Ascending aorta (tissue), 2 donors: ENCODE measurements at regions not wholly inside any gene's neighbourhood (a gene's known extent, or its start where the extent isn't known, plus 50 kb on each side); places are given as distances from the start of the nearest gene placed in this dataset.

Experiments
- DNase-seq, 2 donors: peaks; one replicate each; pipeline ENCODE4 v3.0.0-alpha.2; 2019; ENCODE audit warnings: low spot score in 2 of 2
- H3K27ac ChIP-seq, 2 donors: fragments of 200-600 bp; sonication (generic); one replicate each; pipeline ENCODE4 v1.5.1; 2016 to 2017; ENCODE audit warnings: mild to moderate bottlenecking in 1 of 2
- H3K27me3 ChIP-seq: fragments of 200-600 bp; sonication (generic); one replicate; pipeline ENCODE4 v1.5.1; 2017
- H3K36me3 ChIP-seq, 2 donors: fragments of 200-600 bp; sonication (generic); one replicate each; pipeline ENCODE4 v1.5.1; 2016
- H3K4me1 ChIP-seq, 2 donors: fragments of 200-600 bp; sonication (generic); one replicate each; pipeline ENCODE4 v1.5.1; 2016 to 2017; ENCODE audit warnings: mild to moderate bottlenecking in 1 of 2
- H3K4me3 ChIP-seq, 2 donors: fragments of 200-600 bp; sonication (generic); one replicate each; pipeline ENCODE4 v1.5.1; 2016 to 2017; ENCODE audit warnings: mild to moderate bottlenecking in 1 of 2
- H3K9me3 ChIP-seq, 2 donors: fragments of 200-600 bp; sonication (generic); one replicate each; pipeline ENCODE4 v1.5.1; 2016
- intact Hi-C: fragments of 100-400 bp; cut with DNase I; formaldehyde crosslinking; loops from one replicate; pipeline ENCODE4 v1.15.1; 2023
- TF ChIP-seq, protein P1 (sequence below), 3 experiments: fragments of 200-600 bp in 2 of 3; fragments of 450-650 bp in 1 of 3; sonication (generic) in 2 of 3; IDR thresholded peaks; one replicate each; pipeline ENCODE4 v1.5.1; 2016 to 2019; ENCODE audit warnings: antibody characterized with exemption in 3 of 3, mild to moderate bottlenecking in 1 of 3, moderate library complexity in 1 of 3

DNA sequence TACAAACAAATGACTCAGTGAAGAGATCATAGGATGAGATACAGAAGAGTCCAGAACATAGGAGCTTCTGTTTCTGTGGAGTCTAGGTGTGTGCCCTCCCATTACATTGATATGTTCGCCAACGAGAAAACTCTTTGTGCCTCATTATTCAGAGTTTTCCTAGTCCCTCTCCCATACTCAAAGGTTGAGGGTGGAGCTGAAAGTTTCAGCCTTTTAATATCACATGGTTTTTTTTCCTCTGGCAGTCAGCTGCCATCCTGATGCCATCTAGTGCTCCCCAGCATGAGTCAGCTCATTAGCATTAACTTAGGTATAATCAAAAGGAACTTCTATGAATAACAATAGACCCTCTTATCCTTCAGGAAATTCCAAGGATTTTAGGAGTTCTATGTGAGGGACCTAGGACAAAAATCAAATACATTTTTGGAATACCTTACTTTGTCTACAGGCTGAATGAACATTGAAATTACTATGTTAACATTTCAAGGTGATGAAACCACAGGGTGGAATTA is 559.6 kb upstream of the AMOT start:
- no peaks in the 10 kb centered on the region for H3K27me3 ChIP-seq
- intact Hi-C loops = no loop called here
- no peaks in the 10 kb centered on the region for H3K4me1 ChIP-seq
- H3K27ac ChIP-seq = no peak overlapping the region
- H3K4me3 ChIP-seq = no peak overlapping the region
- DNase-seq = no peak
- no peaks in the 10 kb centered on the region for H3K9me3 ChIP-seq
- H3K36me3 ChIP-seq = no peaks in the 10 kb centered on the region
- TF ChIP-seq, protein P1, sequence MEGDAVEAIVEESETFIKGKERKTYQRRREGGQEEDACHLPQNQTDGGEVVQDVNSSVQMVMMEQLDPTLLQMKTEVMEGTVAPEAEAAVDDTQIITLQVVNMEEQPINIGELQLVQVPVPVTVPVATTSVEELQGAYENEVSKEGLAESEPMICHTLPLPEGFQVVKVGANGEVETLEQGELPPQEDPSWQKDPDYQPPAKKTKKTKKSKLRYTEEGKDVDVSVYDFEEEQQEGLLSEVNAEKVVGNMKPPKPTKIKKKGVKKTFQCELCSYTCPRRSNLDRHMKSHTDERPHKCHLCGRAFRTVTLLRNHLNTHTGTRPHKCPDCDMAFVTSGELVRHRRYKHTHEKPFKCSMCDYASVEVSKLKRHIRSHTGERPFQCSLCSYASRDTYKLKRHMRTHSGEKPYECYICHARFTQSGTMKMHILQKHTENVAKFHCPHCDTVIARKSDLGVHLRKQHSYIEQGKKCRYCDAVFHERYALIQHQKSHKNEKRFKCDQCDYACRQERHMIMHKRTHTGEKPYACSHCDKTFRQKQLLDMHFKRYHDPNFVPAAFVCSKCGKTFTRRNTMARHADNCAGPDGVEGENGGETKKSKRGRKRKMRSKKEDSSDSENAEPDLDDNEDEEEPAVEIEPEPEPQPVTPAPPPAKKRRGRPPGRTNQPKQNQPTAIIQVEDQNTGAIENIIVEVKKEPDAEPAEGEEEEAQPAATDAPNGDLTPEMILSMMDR (IDR thresholded peaks at IDR 0.05) = no peak

DNA sequence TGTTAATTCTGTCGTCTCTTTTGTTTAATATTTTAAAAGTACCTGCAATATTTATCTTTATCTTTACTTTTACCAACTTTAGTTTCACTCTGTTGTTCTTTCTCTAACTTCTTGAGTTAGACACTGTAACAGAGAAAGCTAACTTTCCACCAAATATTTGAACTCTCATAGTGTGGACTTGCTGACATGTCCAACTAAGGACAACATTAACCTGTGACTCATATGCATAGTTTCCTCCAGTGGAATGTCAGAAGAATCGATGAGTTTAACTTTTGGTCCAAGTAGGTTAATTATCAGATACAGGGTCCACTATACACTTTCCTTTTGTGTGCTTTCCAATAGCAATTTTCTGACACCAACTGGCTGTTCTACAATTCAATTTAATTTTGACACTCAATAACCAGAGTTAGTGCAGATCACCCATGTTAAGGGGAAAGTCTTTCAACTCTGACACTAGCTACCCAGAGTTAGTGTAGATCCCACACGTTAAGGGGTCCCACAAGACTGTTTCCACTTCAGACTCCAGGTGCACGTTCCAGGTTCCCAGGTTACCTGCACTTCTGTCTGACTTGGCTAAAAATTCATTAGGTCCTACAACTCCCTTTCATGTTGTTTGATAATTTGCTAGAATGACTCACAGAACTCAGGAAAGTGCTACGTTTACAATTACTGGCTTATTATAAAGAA is 559.0 kb upstream of the AMOT start:
- intact Hi-C loops = no loop called here
- Histone ChIP-seq H3K27ac (no peak overlapping the region), H3K36me3 (no peaks in the 10 kb centered on the region), H3K9me3 (no peaks in the 10 kb centered on the region), H3K4me1 (no peaks in the 10 kb centered on the region), H3K4me3 (no peak overlapping the region), H3K27me3 (no peaks in the 10 kb centered on the region)
- TF ChIP-seq, protein P1 (IDR thresholded peaks at IDR 0.05) = no peak
- DNase-seq = no peak

DNA sequence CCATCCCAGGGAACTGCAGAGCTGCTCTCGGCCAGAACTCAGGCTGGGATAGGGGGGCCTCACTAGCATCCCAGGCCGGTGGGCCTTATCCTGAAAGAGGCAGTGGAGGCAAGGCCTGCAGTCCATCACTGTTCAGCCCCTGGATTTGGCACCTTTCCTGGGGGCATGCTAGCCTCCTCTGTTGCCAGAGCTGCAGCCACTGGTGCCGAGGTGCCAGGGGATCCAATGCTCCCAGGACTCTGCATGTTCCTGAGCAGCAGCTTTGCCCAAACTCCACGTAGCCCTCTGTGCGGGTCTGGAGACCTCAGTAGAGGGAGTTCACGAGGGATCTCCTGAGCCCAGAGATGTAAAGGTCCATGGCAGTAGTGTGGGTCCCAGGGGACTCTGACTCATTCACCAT is 551.7 kb upstream of the AMOT start:
- Histone ChIP-seq H3K27ac (no peak overlapping the region), H3K9me3 (peaks cover 0 to 3% of the 10 kb centered on the region in 2 donors), H3K36me3 (no peaks in the 10 kb centered on the region), H3K27me3 (no peaks in the 10 kb centered on the region), H3K4me1 (no peaks in the 10 kb centered on the region), H3K4me3 (no peak overlapping the region)
- intact Hi-C loops = no loop called here
- no peak for DNase-seq
- TF ChIP-seq, protein P1 (IDR thresholded peaks at IDR 0.05) = no peak

DNA sequence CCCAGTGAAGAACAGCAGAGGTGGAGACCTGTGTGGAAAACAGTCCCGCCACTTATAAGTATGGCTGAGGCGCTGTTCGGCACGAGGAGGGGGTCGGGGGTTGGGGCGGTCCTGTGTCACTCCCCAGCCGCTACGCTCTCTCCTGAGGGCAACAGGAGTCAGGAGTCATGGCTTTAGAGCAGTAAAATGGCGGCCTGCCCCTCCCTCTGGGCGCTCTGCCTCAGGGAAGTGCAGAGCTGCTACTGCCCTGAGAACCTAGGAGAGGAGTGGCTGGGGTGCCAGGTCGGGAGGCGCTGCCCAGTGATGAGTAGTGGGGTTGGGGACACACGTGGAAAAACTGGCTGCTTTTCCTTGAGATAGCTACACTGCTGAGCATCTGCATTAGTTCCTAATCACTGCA is 551.2 kb upstream of the AMOT start:
- Histone ChIP-seq H3K27ac (no peak overlapping the region), H3K4me1 (no peaks in the 10 kb centered on the region), H3K4me3 (no peak overlapping the region), H3K36me3 (no peaks in the 10 kb centered on the region), H3K27me3 (no peaks in the 10 kb centered on the region), H3K9me3 (peaks cover 0 to 3% of the 10 kb centered on the region in 2 donors)
- TF ChIP-seq, protein P1 (IDR thresholded peaks at IDR 0.05) = no peak
- DNase-seq = no peak
- intact Hi-C loops = no loop called here

DNA sequence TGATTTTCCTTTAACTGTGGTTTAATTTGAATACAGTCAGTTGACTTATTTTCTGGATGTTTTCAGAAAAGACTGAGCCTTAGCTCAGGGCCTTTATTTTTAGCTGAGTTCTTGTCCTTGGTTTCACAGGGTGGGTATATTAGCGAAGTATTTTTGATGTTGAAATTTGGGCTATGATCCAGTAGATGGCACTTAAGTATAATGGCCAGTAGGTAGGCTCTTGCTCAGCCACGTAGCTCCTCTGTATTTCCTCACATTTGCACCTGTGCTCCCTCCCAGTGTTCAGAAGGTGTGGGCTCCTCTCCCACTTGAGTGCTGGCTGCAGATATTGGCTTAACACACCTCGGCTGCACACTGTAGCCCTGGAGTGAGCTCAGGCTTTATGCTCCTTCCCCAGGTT is 549.9 kb upstream of the AMOT start:
- Histone ChIP-seq H3K36me3 (no peaks in the 10 kb centered on the region), H3K9me3 (peaks cover 0 to 3% of the 10 kb centered on the region in 2 donors), H3K4me3 (no peak overlapping the region), H3K27me3 (no peaks in the 10 kb centered on the region), H3K4me1 (no peaks in the 10 kb centered on the region), H3K27ac (no peak overlapping the region)
- no peak for DNase-seq
- TF ChIP-seq, protein P1 (IDR thresholded peaks at IDR 0.05) = no peak
- intact Hi-C loops = no loop called here
